Thyroid gland (tissue), 4 donors: ENCODE measurements at regions not wholly inside any gene's neighbourhood (a gene's known extent, or its start where the extent isn't known, plus 50 kb on each side); places are given as distances from the start of the nearest gene placed in this dataset.

Experiments used
- POLR2A ChIP-seq, 2 donors: fragments of 450-650 bp; IDR thresholded peaks; one replicate each; pipeline ENCODE4 v1.6.1; 2017; ENCODE audit warnings: antibody characterized with exemption in 2 of 2, mild to moderate bottlenecking in 2 of 2, moderate library complexity in 1 of 2
- TF ChIP-seq, protein P1 (sequence below), 6 experiments: fragments of 200-600 bp in 3 of 6; fragments of 450-650 bp in 3 of 6; sonication (generic) in 3 of 6; IDR thresholded peaks; one replicate each; pipeline ENCODE4 v1.5.1; 2016 to 2019; ENCODE audit warnings: antibody characterized with exemption in 6 of 6, mild to moderate bottlenecking in 2 of 6, inconsistent platforms in 1 of 6, moderate library complexity in 1 of 6

DNA sequence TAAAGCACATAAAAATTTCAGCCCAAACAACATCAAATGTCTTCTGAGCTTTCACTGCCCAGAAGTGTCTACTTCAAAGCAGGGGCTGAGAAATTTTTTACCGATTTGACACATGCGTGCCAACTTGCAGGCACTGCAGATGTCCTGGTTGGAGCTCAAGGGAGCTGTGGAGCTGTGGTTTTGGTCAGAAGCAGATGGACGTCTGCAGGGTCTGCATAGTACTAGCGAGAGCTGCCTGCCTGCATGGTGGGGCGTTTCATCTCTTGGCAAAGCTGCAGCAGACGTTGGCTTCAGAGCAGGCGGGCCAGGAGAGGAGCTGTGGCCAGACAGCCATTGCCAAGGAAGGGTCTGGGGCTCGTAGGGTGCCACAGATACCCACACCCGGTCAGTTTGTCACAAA, 296.7 kb downstream of the GLRX3 start:
- TF ChIP-seq, protein P1, sequence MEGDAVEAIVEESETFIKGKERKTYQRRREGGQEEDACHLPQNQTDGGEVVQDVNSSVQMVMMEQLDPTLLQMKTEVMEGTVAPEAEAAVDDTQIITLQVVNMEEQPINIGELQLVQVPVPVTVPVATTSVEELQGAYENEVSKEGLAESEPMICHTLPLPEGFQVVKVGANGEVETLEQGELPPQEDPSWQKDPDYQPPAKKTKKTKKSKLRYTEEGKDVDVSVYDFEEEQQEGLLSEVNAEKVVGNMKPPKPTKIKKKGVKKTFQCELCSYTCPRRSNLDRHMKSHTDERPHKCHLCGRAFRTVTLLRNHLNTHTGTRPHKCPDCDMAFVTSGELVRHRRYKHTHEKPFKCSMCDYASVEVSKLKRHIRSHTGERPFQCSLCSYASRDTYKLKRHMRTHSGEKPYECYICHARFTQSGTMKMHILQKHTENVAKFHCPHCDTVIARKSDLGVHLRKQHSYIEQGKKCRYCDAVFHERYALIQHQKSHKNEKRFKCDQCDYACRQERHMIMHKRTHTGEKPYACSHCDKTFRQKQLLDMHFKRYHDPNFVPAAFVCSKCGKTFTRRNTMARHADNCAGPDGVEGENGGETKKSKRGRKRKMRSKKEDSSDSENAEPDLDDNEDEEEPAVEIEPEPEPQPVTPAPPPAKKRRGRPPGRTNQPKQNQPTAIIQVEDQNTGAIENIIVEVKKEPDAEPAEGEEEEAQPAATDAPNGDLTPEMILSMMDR (IDR thresholded peaks at IDR 0.05), result no peak
- TF ChIP-seq POLR2A (IDR thresholded peaks at IDR 0.05), result no peak
